Fibroblast of lung (primary cell): ENCODE measurements at regions not wholly inside any gene's neighbourhood (a gene's known extent, or its start where the extent isn't known, plus 50 kb on each side); places are given as distances from the start of the nearest gene placed in this dataset.
"Not testable (repeated sequence)": the region's sequence is repeated elsewhere in the genome, so short reads cannot be mapped to it uniquely, and the experiment has no call there.

ENCODE experiments used
- EZH2 ChIP-seq: IDR thresholded peaks from 2 replicates; pipeline ENCODE4 v1.5.1; 2012; ENCODE audit warnings: low read length, control low read depth, mild to moderate bottlenecking; ENCODE audit errors: missing control alignments
- TF ChIP-seq, protein P1 (sequence below), 2 donors: IDR thresholded peaks in 1 of 2; conservative IDR thresholded peaks in 1 of 2; 1 replicate in 1 of 2; 2 replicates in 1 of 2; pipeline ENCODE4 v1.5.1; 2011 to 2012; ENCODE audit warnings: low read length in 2 of 2, control low read depth in 1 of 2, inconsistent platforms in 1 of 2, low read depth in 1 of 2, mild to moderate bottlenecking in 1 of 2

DNA sequence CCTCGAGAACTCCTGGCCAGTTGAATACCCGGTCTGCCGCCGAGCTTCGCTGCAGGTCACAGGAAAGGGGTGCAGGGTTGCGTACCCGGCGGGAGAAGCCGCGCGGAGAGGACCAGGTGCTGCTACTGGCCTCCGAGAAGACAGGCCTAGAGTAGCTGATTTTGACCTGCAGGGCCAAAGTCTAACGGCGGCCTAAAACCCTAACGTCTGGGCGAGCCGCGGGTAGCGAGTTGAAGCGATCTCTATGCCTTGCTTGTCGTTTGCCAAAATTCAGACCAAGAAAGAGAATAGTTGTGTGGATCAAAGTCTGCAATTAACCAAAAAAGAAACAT lies 133.2 kb downstream of the FAM72C start:
- TF ChIP-seq, protein P1, sequence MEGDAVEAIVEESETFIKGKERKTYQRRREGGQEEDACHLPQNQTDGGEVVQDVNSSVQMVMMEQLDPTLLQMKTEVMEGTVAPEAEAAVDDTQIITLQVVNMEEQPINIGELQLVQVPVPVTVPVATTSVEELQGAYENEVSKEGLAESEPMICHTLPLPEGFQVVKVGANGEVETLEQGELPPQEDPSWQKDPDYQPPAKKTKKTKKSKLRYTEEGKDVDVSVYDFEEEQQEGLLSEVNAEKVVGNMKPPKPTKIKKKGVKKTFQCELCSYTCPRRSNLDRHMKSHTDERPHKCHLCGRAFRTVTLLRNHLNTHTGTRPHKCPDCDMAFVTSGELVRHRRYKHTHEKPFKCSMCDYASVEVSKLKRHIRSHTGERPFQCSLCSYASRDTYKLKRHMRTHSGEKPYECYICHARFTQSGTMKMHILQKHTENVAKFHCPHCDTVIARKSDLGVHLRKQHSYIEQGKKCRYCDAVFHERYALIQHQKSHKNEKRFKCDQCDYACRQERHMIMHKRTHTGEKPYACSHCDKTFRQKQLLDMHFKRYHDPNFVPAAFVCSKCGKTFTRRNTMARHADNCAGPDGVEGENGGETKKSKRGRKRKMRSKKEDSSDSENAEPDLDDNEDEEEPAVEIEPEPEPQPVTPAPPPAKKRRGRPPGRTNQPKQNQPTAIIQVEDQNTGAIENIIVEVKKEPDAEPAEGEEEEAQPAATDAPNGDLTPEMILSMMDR (conservative IDR thresholded peaks at IDR 0.05 in 1 of 2, IDR thresholded peaks at IDR 0.05 in 1 of 2; ENCODE audit: low read depth in 1 of 2, low read length in 2 of 2) = not testable (repeated sequence)
- not testable (repeated sequence) for TF ChIP-seq EZH2
